Hepatocyte (in vitro differentiated cells): ENCODE measurements at regions not wholly inside any gene's neighbourhood (a gene's known extent, or its start where the extent isn't known, plus 50 kb on each side); places are given as distances from the start of the nearest gene placed in this dataset.

Source experiments
- CTCF ChIP-seq: fragments of 200-600 bp; sonication (generic); IDR thresholded peaks from 2 replicates; pipeline ENCODE4 v1.5.1; 2016; ENCODE audit warnings: antibody characterized with exemption, mild to moderate bottlenecking; ENCODE audit not compliant: poor library complexity
- EZH2 ChIP-seq: fragments of 200-600 bp; sonication (generic); IDR thresholded peaks from 2 replicates; pipeline ENCODE4 v1.6.1; 2016; ENCODE audit warnings: antibody characterized with exemption, mild to moderate bottlenecking, borderline replicate concordance

GRCh38 chr1:60763741-60764140, 318.6 kb upstream of the NFIA start:
- TF ChIP-seq CTCF (no peak), EZH2 (no peak)
